Smooth muscle cell (in vitro differentiated cells): ENCODE measurements at regions not wholly inside any gene's neighbourhood (a gene's known extent, or its start where the extent isn't known, plus 50 kb on each side); places are given as distances from the start of the nearest gene placed in this dataset.

Source experiments
- DNase-seq: peaks from one replicate; lab custom pipeline; 2025; ENCODE audit not compliant: unreplicated experiment; lab: John Stamatoyannopoulos, UW
- H2AFZ ChIP-seq: fragments of 200-600 bp; sonication (generic); 2 replicates; pipeline ENCODE4 v1.6.0; 2016; ENCODE audit warnings: antibody characterized with exemption, low read depth, mild to moderate bottlenecking
- H3F3A ChIP-seq: fragments of 200-600 bp; sonication (generic); 2 replicates; pipeline ENCODE4 v1.6.0; 2017; ENCODE audit warnings: antibody characterized with exemption, low read depth
- H3K27ac ChIP-seq: fragments of 200-600 bp; sonication (generic); 2 replicates; pipeline ENCODE4 v1.5.1; 2016; ENCODE audit warnings: low read depth, mild to moderate bottlenecking
- H3K27me3 ChIP-seq: fragments of 200-600 bp; sonication (generic); 2 replicates; pipeline ENCODE4 v1.6.1; 2016; ENCODE audit warnings: low read depth, mild to moderate bottlenecking
- H3K36me3 ChIP-seq: fragments of 200-600 bp; sonication (generic); 2 replicates; pipeline ENCODE4 v1.5.1; 2016; ENCODE audit warnings: low read depth
- H3K4me1 ChIP-seq: fragments of 200-600 bp; sonication (generic); 2 replicates; pipeline ENCODE4 v1.5.1; 2016; ENCODE audit warnings: low read depth
- H3K4me2 ChIP-seq: fragments of 200-600 bp; sonication (generic); 2 replicates; pipeline ENCODE4 v1.6.0; 2016; ENCODE audit warnings: mild to moderate bottlenecking
- H3K4me3 ChIP-seq: fragments of 200-600 bp; sonication (generic); 2 replicates; pipeline ENCODE4 v1.5.1; 2016; ENCODE audit warnings: mild to moderate bottlenecking
- H3K79me2 ChIP-seq: fragments of 200-600 bp; sonication (generic); 2 replicates; pipeline ENCODE4 v1.6.0; 2016; ENCODE audit warnings: low read depth, mild to moderate bottlenecking
- H3K9ac ChIP-seq: fragments of 200-600 bp; sonication (generic); 2 replicates; pipeline ENCODE4 v1.6.0; 2016; ENCODE audit warnings: low read depth
- H3K9me3 ChIP-seq: fragments of 200-600 bp; sonication (generic); replicated peaks from 2 replicates; pipeline ENCODE4 v1.5.1; 2016; ENCODE audit warnings: low read depth
- H4K20me1 ChIP-seq: fragments of 200-600 bp; sonication (generic); 2 replicates; pipeline ENCODE4 v1.6.0; 2016; ENCODE audit warnings: low read depth
- CTCF ChIP-seq: fragments of 200-600 bp; sonication (generic); IDR thresholded peaks from 2 replicates; pipeline ENCODE4 v1.5.1; 2017; ENCODE audit warnings: borderline replicate concordance, mild to moderate bottlenecking, antibody characterized with exemption; ENCODE audit not compliant: insufficient read depth, poor library complexity, severe bottlenecking
- WGBS: methylation state at CpG from one replicate; pipeline ENCODE4 v1.1.7; 2016; ENCODE audit warnings: low lambda C conversion rate; 5-methylcytosine and 5-hydroxymethylcytosine counted together

DNA sequence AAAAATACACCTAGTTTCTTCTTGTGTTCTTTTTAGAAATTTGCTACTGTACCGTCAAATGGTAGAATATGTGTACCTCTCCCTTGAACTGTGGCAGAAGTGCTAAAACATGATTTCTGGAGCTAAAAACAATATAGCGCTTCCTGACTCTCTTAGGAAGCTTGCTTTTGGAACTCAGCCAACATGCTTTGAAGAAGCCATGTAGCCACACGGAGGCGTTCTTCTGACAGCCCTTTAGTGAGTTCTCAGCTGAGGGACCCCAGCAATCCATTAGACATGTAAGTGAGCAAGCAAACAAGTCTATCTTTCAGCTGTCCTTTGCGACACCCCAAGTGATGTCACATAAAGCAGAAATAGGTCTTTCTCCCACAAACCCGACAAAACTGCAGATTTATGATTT lies 917.0 kb downstream of the CDH9 start:
- Histone ChIP-seq H3K9me3 (no peaks in the 10 kb centered on the region), H3F3A (no peaks in the 10 kb centered on the region), H3K9ac (no peak overlapping the region), H3K27me3 (no peaks in the 10 kb centered on the region), H3K79me2 (no peaks in the 10 kb centered on the region), H4K20me1 (no peaks in the 10 kb centered on the region), H3K4me2 (no peak overlapping the region), H3K27ac (no peak overlapping the region), H3K4me3 (no peak overlapping the region), H3K4me1 (no peaks in the 10 kb centered on the region), H2AFZ (no peak overlapping the region), H3K36me3 (no peaks in the 10 kb centered on the region)
- 67% methylated on average over 6 of the region's 6 CpGs for WGBS
- TF ChIP-seq CTCF: no peak
- DNase-seq: no peak

- no peaks in the 10 kb centered on the region for H4K20me1 ChIP-seq
- 90% methylated on average over 2 of the region's 2 CpGs for WGBS
- no peaks in the 10 kb centered on the region for H3K36me3 ChIP-seq
- no peaks in the 10 kb centered on the region for H3K4me1 ChIP-seq
- H3K27me3 ChIP-seq: no peaks in the 10 kb centered on the region
- no peaks in the 10 kb centered on the region for H3F3A ChIP-seq
- no peaks in the 10 kb centered on the region for H3K79me2 ChIP-seq
- no peak overlapping the region for H3K4me3 ChIP-seq
- no peaks in the 10 kb centered on the region for H3K9me3 ChIP-seq
- H3K27ac ChIP-seq: no peak overlapping the region
- TF ChIP-seq CTCF: no peak
- no peak overlapping the region for H2AFZ ChIP-seq
- no peak overlapping the region for H3K9ac ChIP-seq
- no peak for DNase-seq
- H3K4me2 ChIP-seq: no peak overlapping the region
These were observed 934.2 kb downstream of the CDH9 start for GRCh38 chr5:26104175-26104574.

DNA sequence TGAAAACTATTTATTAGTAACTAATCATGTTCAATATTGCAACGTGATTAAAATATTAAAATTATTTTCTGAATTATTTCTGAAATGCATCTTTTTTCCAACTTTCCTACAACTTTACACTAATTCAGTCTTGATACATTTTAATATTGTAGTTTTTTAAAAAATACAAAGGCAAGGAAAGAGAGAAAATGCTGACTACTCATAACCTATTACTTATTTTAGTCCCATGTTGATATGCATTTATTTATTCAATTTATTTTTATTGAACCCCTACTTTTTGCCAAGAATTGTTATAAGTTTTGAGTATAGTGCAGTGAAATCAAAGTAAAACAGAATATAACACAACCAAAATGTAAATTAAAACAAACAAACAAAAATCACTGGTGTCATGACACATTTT lies 978.2 kb downstream of the CDH9 start:
- Histone ChIP-seq H3K36me3 (no peaks in the 10 kb centered on the region), H3K4me1 (no peaks in the 10 kb centered on the region), H4K20me1 (no peaks in the 10 kb centered on the region), H3K4me3 (no peak overlapping the region), H3K4me2 (no peak overlapping the region), H3K27ac (no peak overlapping the region), H3K79me2 (no peaks in the 10 kb centered on the region), H3K27me3 (no peaks in the 10 kb centered on the region), H3F3A (no peaks in the 10 kb centered on the region), H3K9me3 (no peaks in the 10 kb centered on the region), H2AFZ (no peak overlapping the region), H3K9ac (no peak overlapping the region)
- WGBS: 94% methylated on average over 1 of the region's 1 CpG
- DNase-seq: no peak
- no peak for TF ChIP-seq CTCF

DNA sequence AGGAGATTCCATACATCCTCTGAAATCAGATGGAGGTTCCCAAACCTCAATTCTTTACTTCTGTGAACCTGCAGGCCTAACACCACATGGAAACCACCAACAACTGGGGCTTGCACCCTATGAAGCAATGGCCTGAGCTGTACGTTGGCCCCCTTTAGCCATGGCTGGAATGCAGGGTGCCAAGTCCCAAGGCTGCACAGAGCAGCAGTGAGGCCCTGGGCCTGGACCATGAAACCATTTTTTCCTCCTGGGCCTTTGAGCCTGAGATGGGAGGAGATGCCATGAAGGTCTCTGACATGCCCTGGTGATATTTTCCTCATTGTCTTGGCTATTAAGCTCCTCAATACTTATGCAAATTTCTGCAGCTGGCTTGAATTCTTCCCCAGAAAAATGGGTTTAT lies 983.8 kb downstream of the CDH9 start:
- Histone ChIP-seq H3K36me3 (no peaks in the 10 kb centered on the region), H3K9me3 (no peaks in the 10 kb centered on the region), H3K4me1 (no peaks in the 10 kb centered on the region), H2AFZ (no peak overlapping the region), H3K4me2 (no peak overlapping the region), H3K79me2 (no peaks in the 10 kb centered on the region), H3K27me3 (no peaks in the 10 kb centered on the region), H3K4me3 (no peak overlapping the region), H3K9ac (no peak overlapping the region), H3F3A (no peaks in the 10 kb centered on the region), H4K20me1 (no peaks in the 10 kb centered on the region), H3K27ac (no peak overlapping the region)
- no peak for TF ChIP-seq CTCF
- DNase-seq: no peak
- WGBS: 81% methylated on average over 1 of the region's 1 CpG
